Activated T-cell treated with anti-CD3 and anti-CD28 coated beads, Interleukin-2, amount 50 U/mL, for 48 hours (primary cell): ENCODE measurements at regions not wholly inside any gene's neighbourhood (a gene's known extent, or its start where the extent isn't known, plus 50 kb on each side); places are given as distances from the start of the nearest gene placed in this dataset.

Experiments
- DNase-seq, 2 experiments: peaks; one replicate each; pipeline ENCODE4 v3.0.0-alpha.2; 2020

DNA sequence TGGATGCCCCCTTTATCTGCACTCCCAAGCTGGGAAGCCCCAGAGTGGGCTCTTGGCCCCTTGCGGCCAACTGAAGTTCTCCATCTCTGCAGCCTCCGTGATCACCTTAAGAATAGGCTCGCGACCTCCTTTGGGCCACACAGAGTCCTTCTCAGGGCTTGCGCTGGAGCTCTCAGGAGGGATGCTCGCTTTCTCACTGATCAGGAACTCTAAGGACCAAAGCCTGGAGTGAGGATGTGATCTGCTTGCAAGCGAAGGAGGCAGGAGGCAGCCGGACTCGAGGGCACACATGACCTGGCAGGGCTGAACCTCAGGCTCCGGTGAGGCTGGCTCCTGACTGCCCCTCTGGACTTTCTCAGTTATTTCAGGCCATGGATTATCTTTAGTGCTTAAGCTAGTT is 192.1 kb upstream of the MKI67 start:
- DNase-seq = no peak

DNA sequence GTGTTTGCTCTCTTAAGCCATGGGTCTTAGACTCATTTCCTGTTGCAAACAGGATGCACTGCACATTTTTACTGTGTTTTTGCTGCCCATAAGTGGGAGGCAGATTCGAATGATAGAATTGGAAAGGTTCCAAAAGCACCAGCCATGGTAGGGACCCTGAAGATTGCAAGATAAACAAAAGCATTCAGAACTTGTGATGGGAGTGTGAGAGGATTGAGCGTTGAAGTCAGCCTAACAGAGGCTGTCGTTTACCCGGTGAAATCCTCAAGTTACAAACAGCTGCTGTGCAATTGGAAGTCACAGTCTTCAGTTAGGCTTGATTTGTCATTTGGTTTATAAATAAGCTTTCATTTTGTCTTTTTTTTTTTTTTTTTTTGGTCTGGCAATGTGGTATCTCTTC is 192.7 kb upstream of the MKI67 start:
- DNase-seq = no peak

- DNase-seq = no peak
Observed at GRCh38 chr10:128322106-128322505, 195.9 kb upstream of the MKI67 start.

- DNase-seq = no peak
Observed at GRCh38 chr10:128322950-128323349, 196.7 kb upstream of the MKI67 start.

- DNase-seq = no peak
Observed at GRCh38 chr10:128324058-128324827, 198.0 kb upstream of the MKI67 start.

GRCh38 chr10:128325788-128326187 is 199.6 kb upstream of the MKI67 start:
- no peak for DNase-seq

DNA sequence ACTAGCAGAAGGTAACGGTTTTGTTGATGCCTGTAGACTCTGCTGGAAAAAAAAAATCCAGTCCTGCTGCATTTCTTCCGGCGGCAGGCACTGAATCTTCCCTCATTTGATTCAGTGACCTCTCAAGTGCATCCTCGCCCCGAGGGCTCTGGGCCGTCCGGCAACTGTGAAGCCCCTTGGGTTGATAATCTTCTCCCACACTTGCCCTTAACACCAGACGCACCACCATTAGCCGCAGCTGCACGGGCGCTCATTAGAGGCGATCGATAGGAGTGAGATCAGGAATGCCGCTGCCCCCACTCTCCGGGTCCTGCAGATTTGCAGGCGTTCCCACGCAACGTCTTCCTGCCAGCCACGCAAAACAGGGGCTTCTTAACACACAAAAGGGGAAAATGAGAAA is 200.0 kb upstream of the MKI67 start:
- no peak for DNase-seq

DNA sequence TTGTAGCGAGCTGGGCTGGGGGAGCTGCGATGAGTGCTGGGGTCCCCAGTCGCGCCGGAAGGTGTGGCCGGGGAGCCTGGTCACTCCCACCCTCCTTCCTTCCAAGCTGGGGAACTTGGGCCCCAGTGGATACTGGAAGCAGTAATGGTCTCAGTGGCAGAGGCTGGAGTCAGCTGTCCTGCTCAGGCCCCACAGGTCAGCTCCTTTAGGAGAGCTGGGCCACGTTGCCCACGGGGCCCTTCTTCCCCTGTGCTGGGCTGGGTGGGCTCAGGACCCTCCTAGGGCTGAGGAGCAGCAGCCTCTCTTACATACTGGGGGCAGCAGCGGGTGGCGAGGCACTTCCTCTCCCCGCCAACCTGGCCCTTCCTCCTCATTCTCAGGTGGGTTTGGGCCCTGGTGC is 200.6 kb upstream of the MKI67 start:
- DNase-seq = no peak

DNA sequence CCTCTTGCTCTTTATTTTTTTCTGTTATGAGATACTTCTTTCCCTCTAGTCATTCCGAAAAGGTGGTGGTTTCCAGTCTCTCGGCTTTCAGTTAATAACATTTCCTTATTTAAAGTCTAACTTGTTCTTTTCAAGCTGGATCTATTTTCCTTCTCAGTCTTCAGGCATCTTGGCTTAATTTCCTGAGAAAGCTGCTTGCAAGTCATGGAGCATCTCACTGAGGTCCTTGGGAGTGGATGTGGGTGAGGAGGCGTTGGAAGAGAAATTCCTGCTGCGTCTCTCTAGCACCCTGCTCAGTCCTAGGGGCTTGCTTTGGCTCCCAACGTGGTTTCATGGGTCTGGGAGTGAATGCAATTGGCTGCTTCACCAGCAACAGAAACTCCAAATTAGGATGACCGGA is 210.2 kb upstream of the MKI67 start:
- no peak for DNase-seq

- no peak for DNase-seq
Observed at GRCh38 chr10:128337860-128338378, 211.7 kb upstream of the MKI67 start.

DNA sequence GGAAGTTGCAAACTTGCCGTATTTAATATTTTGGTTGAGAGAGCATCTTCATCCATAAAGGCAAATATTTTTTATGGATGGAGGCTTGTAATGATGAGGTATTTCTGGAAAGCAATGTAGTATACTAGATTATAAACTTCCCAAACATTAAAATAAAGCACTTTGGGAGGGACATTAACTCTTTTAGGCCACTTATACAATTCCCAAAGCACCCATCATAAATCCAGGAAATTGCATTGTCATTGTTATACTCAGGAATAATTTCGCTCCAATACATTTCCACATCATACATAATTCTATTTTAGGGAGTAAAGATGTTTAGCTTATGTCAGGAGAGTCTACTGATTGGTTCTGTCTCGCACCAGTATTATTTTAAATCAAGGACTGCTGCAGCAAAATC is 212.7 kb upstream of the MKI67 start:
- DNase-seq = no peak

DNA sequence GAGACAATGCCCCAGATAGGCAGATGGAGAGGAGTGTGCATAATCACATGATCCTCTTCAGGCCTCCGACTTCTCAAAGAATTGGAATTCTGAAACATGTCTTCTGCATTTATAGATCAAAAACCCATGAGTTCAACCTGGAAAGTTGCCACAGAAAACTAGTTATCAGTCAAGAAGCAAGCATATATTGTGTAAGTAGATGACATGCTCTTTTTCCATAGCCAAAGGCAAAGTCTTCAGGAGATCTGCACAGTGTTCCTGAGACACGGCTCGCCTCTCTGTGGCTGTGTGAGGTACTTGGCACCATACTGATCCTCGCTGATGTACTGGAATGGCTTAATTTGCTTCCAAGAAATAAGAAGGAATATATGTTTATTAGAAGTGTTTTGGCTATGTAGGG is 213.5 kb upstream of the MKI67 start:
- DNase-seq = no peak

- DNase-seq = no peak
Observed at GRCh38 chr10:128345353-128345752, 219.1 kb upstream of the MKI67 start.

DNA sequence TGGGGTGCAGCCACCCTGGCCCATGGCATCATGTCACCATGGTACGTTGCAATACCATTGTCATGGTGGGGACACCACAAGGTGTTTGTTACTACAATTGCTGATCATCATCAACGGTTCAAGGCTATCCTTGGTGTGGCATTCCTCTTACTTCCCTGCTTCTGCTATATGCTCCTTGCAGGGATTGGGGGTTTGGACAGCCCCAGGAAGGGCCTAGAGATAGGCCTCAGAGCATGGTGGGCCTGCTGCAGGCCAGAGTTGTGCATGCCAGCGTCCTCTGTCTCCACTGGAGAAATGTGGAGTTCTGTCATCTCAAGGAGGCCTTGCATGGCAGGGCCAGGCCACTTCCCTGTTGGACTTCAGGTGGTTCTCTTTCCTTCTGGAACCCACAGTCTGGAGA is 234.6 kb upstream of the MKI67 start:
- no peak for DNase-seq

GRCh38 chr10:128361487-128361886 is 235.3 kb upstream of the MKI67 start:
- DNase-seq = no peak

GRCh38 chr10:128362514-128362913 is 236.3 kb upstream of the MKI67 start:
- no peak for DNase-seq

DNA sequence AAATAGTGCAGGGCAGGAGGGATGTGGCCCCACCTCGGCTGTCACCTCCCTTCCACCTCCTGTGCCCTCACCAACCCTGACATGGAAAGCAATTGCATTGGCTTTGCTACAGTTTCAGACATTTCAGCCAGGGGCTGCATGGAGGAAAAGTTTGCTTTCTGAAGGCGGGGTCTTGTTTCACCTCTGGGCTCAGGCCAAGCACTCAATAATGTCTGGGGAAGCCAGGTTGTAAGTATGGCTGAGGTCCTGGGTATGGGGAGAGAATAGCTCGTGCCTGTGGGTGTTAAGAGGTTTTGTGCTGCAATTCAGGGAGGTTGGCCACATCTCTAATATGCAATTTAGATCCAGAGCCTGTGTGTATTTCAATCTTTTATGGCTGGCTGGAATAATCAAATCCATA is 238.4 kb upstream of the MKI67 start:
- DNase-seq = no peak

GRCh38 chr10:128365156-128365725 is 239.0 kb upstream of the MKI67 start:
- no peak for DNase-seq

GRCh38 chr10:128367807-128368206 is 241.6 kb upstream of the MKI67 start:
- no peak for DNase-seq

- no peak for DNase-seq
Observed at GRCh38 chr10:128369101-128369650, 243.0 kb upstream of the MKI67 start.

DNA sequence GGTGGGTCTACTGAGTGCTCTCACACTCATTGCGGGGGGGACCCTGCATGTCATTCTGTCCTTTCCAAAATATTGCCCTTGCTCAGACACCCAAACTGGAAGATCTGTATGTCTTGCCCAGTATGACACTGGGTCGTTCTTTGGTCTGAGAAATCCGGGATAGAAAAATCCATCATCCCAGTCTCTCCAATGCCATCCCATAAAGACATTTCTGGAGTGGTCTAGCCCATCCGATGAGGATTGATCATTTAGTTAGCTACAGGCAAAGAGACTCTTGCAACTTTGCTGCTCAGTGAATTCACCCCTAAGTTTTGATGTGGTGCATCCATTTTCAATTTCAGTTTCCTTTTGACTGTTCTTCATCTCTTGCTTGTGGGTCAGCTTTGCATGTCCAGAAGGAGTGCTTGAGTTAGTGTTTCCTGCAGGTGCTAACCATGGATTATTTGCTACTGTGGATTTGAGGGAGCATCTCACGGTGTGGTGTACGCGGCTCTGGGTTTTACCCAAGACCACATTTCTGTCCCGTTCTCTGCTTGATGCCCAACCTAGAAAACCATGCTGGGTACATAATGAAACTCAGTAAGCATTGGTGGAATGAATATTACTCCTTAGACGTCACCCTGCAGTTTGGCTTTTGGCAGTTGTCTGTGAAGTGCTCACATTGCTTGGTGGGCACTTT is 247.0 kb upstream of the MKI67 start:
- no peak for DNase-seq

DNA sequence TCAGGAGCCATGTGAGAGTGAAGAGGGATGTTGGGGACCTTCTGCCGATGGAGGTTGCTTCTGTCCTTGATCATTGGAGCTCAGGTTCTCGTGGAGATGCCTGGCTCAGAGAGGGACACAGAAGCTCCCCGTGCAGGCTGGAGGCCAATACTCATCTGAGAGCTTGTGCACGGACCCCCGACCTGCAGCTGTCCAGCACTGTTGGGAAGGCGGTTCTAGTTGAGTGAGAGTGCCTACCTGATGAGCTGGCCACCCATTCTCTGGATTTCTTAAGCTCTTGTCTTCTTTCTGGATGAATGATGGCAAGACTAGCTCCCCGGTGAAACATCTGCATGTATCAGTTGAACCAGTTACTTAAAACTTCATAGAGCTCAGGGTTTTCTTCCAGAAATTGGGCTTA is 247.6 kb upstream of the MKI67 start:
- DNase-seq = no peak

- DNase-seq = no peak
Observed at GRCh38 chr10:128375171-128375570, 248.9 kb upstream of the MKI67 start.
